Breast epithelium (tissue), 3 donors: ENCODE measurements at regions not wholly inside any gene's neighbourhood (a gene's known extent, or its start where the extent isn't known, plus 50 kb on each side); places are given as distances from the start of the nearest gene placed in this dataset.

Source experiments
- CTCF ChIP-seq, 3 donors: fragments of 450-650 bp; IDR thresholded peaks; one replicate each; pipeline ENCODE4 v1.5.1; 2016 to 2017; ENCODE audit warnings: antibody characterized with exemption in 3 of 3, mild to moderate bottlenecking in 3 of 3, moderate library complexity in 3 of 3
- POLR2AphosphoS5 ChIP-seq, 3 donors: sonication (generic); formaldehyde crosslinking; IDR thresholded peaks; one replicate each; pipeline ENCODE4 v1.6.1; 2017; ENCODE audit warnings: antibody characterized with exemption in 3 of 3

GRCh38 chr20:48275286-48276020 is 490.2 kb upstream of the SULF2 start:
- TF ChIP-seq CTCF (IDR thresholded peaks at IDR 0.05): no peak
- no peak for TF ChIP-seq POLR2AphosphoS5 (IDR thresholded peaks at IDR 0.05)
